H9 (cell line): ENCODE measurements at regions not wholly inside any gene's neighbourhood (a gene's known extent, or its start where the extent isn't known, plus 50 kb on each side); places are given as distances from the start of the nearest gene placed in this dataset.

ENCODE experiments used
- DNase-seq: peaks from one replicate; pipeline ENCODE4 v3.0.0-alpha.2; 2017
- H2AFZ ChIP-seq: one replicate; pipeline ENCODE4 v1.6.1; 2013; ENCODE audit warnings: mild to moderate bottlenecking, low read length, control low read depth, moderate library complexity
- H2AK5ac ChIP-seq: 2 replicates; pipeline ENCODE4 v1.6.1; 2013; ENCODE audit warnings: low read length, control low read depth, mixed read lengths; ENCODE audit not compliant: insufficient read length
- H2BK120ac ChIP-seq: one replicate; pipeline ENCODE4 v1.6.1; 2013; ENCODE audit warnings: low read depth, mild to moderate bottlenecking, low read length, control low read depth, inconsistent platforms; ENCODE audit not compliant: poor library complexity, severe bottlenecking
- H2BK12ac ChIP-seq: 2 replicates; pipeline ENCODE4 v1.6.1; 2013; ENCODE audit warnings: low read length, control low read depth, mixed read lengths, low read depth; ENCODE audit not compliant: insufficient read length
- H2BK15ac ChIP-seq: 2 replicates; pipeline ENCODE4 v1.6.1; 2013; ENCODE audit warnings: low read depth, low read length, control low read depth
- H2BK20ac ChIP-seq: one replicate; pipeline ENCODE4 v1.6.1; 2013; ENCODE audit warnings: low read depth, mild to moderate bottlenecking, low read length, control low read depth, inconsistent platforms; ENCODE audit not compliant: poor library complexity, severe bottlenecking
- H2BK5ac ChIP-seq: 2 replicates; pipeline ENCODE4 v1.6.1; 2013; ENCODE audit warnings: low read length, control low read depth, mixed read lengths; ENCODE audit not compliant: insufficient read length
- H3K14ac ChIP-seq: 2 replicates; pipeline ENCODE4 v1.6.1; 2013; ENCODE audit warnings: low read length, control low read depth; ENCODE audit not compliant: insufficient read depth
- H3K18ac ChIP-seq: 2 replicates; pipeline ENCODE4 v1.6.1; 2013; ENCODE audit warnings: low read depth, mild to moderate bottlenecking, mixed read lengths, low read length, control low read depth; ENCODE audit not compliant: insufficient read length
- H3K23ac ChIP-seq: 2 replicates; pipeline ENCODE4 v1.6.1; 2013; ENCODE audit warnings: low read length, control low read depth, mixed read lengths, low read depth; ENCODE audit not compliant: insufficient read length
- H3K23me2 ChIP-seq: 2 replicates; pipeline ENCODE4 v1.6.1; 2013; ENCODE audit warnings: low read depth, mild to moderate bottlenecking, mixed read lengths, low read length, control low read depth; ENCODE audit not compliant: insufficient read length, poor library complexity, severe bottlenecking
- H3K27ac ChIP-seq: 2 replicates; pipeline ENCODE4 v1.5.1; 2013; ENCODE audit warnings: low read length, control low read depth, mixed read lengths, low read depth; ENCODE audit not compliant: insufficient read length
- H3K27me3 ChIP-seq: 2 replicates; pipeline ENCODE4 v1.6.1; 2013; ENCODE audit warnings: low read length, control low read depth, inconsistent platforms; ENCODE audit not compliant: insufficient read depth
- H3K4ac ChIP-seq: 2 replicates; pipeline ENCODE4 v1.6.1; 2013; ENCODE audit warnings: low read depth, mild to moderate bottlenecking, control low read depth, inconsistent platforms, low read length, moderate library complexity
- H3K4me1 ChIP-seq: 2 replicates; pipeline ENCODE4 v1.6.1; 2013; ENCODE audit warnings: low read length, control low read depth, inconsistent platforms; ENCODE audit not compliant: insufficient read depth
- H3K4me2 ChIP-seq: 2 replicates; pipeline ENCODE4 v1.6.1; 2013; ENCODE audit warnings: low read length, control low read depth, mixed read lengths; ENCODE audit not compliant: insufficient read length, insufficient read depth
- H3K56ac ChIP-seq: 2 replicates; pipeline ENCODE4 v1.6.1; 2013; ENCODE audit warnings: low read depth, mild to moderate bottlenecking, mixed read lengths, low read length, control low read depth; ENCODE audit not compliant: insufficient read length
- H3K79me1 ChIP-seq: 2 replicates; pipeline ENCODE4 v1.6.1; 2013; ENCODE audit warnings: low read depth, mild to moderate bottlenecking, moderate library complexity, low read length, control low read depth, inconsistent platforms; ENCODE audit not compliant: insufficient read depth, poor library complexity, severe bottlenecking
- H3K79me2 ChIP-seq: 2 replicates; pipeline ENCODE4 v1.6.1; 2013; ENCODE audit warnings: low read length, control low read depth, inconsistent platforms; ENCODE audit not compliant: insufficient read depth
- H3K9ac ChIP-seq: 2 replicates; pipeline ENCODE4 v1.6.1; 2013; ENCODE audit warnings: low read length, control low read depth, mixed read lengths; ENCODE audit not compliant: insufficient read length; ENCODE audit errors: extremely low read depth
- H3K9me3 ChIP-seq: one replicate; pipeline ENCODE4 v1.6.1; 2013; ENCODE audit warnings: low read depth, low read length, inconsistent platforms; ENCODE audit not compliant: control insufficient read depth
- H3T11ph ChIP-seq: one replicate; pipeline ENCODE4 v1.6.1; 2013; ENCODE audit warnings: mild to moderate bottlenecking, low read length, control low read depth, inconsistent platforms
- H4K20me1 ChIP-seq: one replicate; pipeline ENCODE4 v1.6.1; 2013; ENCODE audit not compliant: control insufficient read depth, insufficient read length, insufficient read depth
- H4K5ac ChIP-seq: 2 replicates; pipeline ENCODE4 v1.6.1; 2013; ENCODE audit warnings: low read depth, mild to moderate bottlenecking, mixed read lengths, low read length, control low read depth; ENCODE audit not compliant: insufficient read length
- H4K8ac ChIP-seq: replicated peaks from 2 replicates; pipeline ENCODE4 v1.6.1; 2013; ENCODE audit warnings: low read length, control low read depth, mixed read lengths, low read depth; ENCODE audit not compliant: insufficient read length
- H4K91ac ChIP-seq: 2 replicates; pipeline ENCODE4 v1.6.1; 2013; ENCODE audit warnings: low read depth, mild to moderate bottlenecking, moderate library complexity, mixed read lengths, low read length, control low read depth; ENCODE audit not compliant: insufficient read length
- H3K27ac Mint-ChIP-seq, 3 experiments: 2 replicates in 2 of 3; 3 replicates in 1 of 3; pipeline ENCODE4 v1.8.0; 2020 to 2021; ENCODE audit warnings: mixed read lengths in 3 of 3, mild to moderate bottlenecking in 1 of 3, moderate library complexity in 1 of 3
- H3K27me3 Mint-ChIP-seq: 2 replicates; pipeline ENCODE4 v1.8.0; 2021; ENCODE audit warnings: low read depth, mild to moderate bottlenecking, moderate library complexity, mixed read lengths
- H3K36me3 Mint-ChIP-seq, 3 experiments: 2 replicates in 2 of 3; 3 replicates in 1 of 3; pipeline ENCODE4 v1.8.0; 2020 to 2021; ENCODE audit warnings: low read depth in 3 of 3, mixed read lengths in 3 of 3; ENCODE audit not compliant: insufficient read depth in 1 of 3
- H3K4me1 Mint-ChIP-seq, 2 experiments: 2 replicates each; pipeline ENCODE4 v1.8.0; 2020; ENCODE audit warnings: mixed read lengths in 2 of 2
- H3K4me3 Mint-ChIP-seq, 2 experiments: 2 replicates in 1 of 2; 3 replicates in 1 of 2; pipeline ENCODE4 v1.8.0; 2020 to 2021; ENCODE audit warnings: mild to moderate bottlenecking in 2 of 2, mixed read lengths in 2 of 2, moderate library complexity in 1 of 2
- H3K9me3 Mint-ChIP-seq, 2 experiments: 2 replicates in 1 of 2; 3 replicates in 1 of 2; pipeline ENCODE4 v1.8.0; 2020; ENCODE audit warnings: mild to moderate bottlenecking in 2 of 2, mixed read lengths in 2 of 2, moderate library complexity in 1 of 2
- CTCF ChIP-seq: fragments of 200-600 bp; sonication (generic); conservative IDR thresholded peaks from 3 replicates; pipeline ENCODE4 v1.8.0; 2021; ENCODE audit warnings: antibody characterized with exemption, mild to moderate bottlenecking

GRCh38 chrX:40320819-40321218 lies 223.1 kb upstream of the BCOR start:
- H2AK5ac ChIP-seq = no peak overlapping the region
- H4K8ac ChIP-seq = no peak overlapping the region
- DNase-seq = no peak
- H4K91ac ChIP-seq = no peak overlapping the region
- H3T11ph ChIP-seq = no peak overlapping the region
- H3K27ac Mint-ChIP-seq = no peak overlapping the region
- H3K4me1 ChIP-seq = 0 out of 2 replicates have a peak, but pooled peaks cover 2% of the 10 kb centered on the region
- no peak overlapping the region for H2BK20ac ChIP-seq
- no peaks in the 10 kb centered on the region for H3K9me3 ChIP-seq
- H3K18ac ChIP-seq = no peak overlapping the region
- H3K79me1 ChIP-seq = no peaks in the 10 kb centered on the region
- H2AFZ ChIP-seq = no peak overlapping the region
- peaks cover 70 to 75% of the 10 kb centered on the region in 2 experiments for H3K9me3 Mint-ChIP-seq
- no peak overlapping the region for H2BK15ac ChIP-seq
- H3K56ac ChIP-seq = no peak overlapping the region
- H3K4ac ChIP-seq = no peak overlapping the region
- H3K23ac ChIP-seq = no peak overlapping the region
- H3K4me3 Mint-ChIP-seq = no peak overlapping the region
- no peaks in the 10 kb centered on the region for H3K79me2 ChIP-seq
- H3K23me2 ChIP-seq = no peaks in the 10 kb centered on the region
- H3K4me1 Mint-ChIP-seq = no peaks in the 10 kb centered on the region
- no peak overlapping the region for H2BK120ac ChIP-seq
- H3K4me2 ChIP-seq = no peak overlapping the region
- no peak for TF ChIP-seq CTCF
- no peak overlapping the region for H3K9ac ChIP-seq
- peaks cover 8% of the 10 kb centered on the region for H3K27me3 Mint-ChIP-seq
- no peak overlapping the region for H2BK5ac ChIP-seq
- peaks cover 2 to 11% (median 10%) of the 10 kb centered on the region in 3 experiments; a peak in 6 of 7 replicates for H3K36me3 Mint-ChIP-seq
- no peaks in the 10 kb centered on the region for H4K20me1 ChIP-seq
- no peak overlapping the region for H2BK12ac ChIP-seq
- no peaks in the 10 kb centered on the region for H3K27me3 ChIP-seq
- no peak overlapping the region for H3K14ac ChIP-seq
- no peak overlapping the region for H4K5ac ChIP-seq
- no peak overlapping the region for H3K27ac ChIP-seq
